Nephron progenitor cell (in vitro differentiated cells): ENCODE measurements at regions not wholly inside any gene's neighbourhood (a gene's known extent, or its start where the extent isn't known, plus 50 kb on each side); places are given as distances from the start of the nearest gene placed in this dataset.

ENCODE experiments used
- DNase-seq: peaks from one replicate; pipeline ENCODE4 v3.0.0; 2021
- H3K27ac Mint-ChIP-seq: 2 replicates; pipeline ENCODE4 v1.8.0; 2021; ENCODE audit warnings: mild to moderate bottlenecking, moderate library complexity, mixed read lengths
- H3K27me3 Mint-ChIP-seq: 2 replicates; pipeline ENCODE4 v1.8.0; 2021; ENCODE audit warnings: mild to moderate bottlenecking, low read depth, mixed read lengths; ENCODE audit not compliant: poor library complexity
- H3K36me3 Mint-ChIP-seq: 2 replicates; pipeline ENCODE4 v1.8.0; 2021; ENCODE audit warnings: low read depth, mixed read lengths
- H3K4me1 Mint-ChIP-seq: 2 replicates; pipeline ENCODE4 v1.8.0; 2021; ENCODE audit warnings: mixed read lengths
- H3K4me3 Mint-ChIP-seq: 2 replicates; pipeline ENCODE4 v1.8.0; 2021; ENCODE audit warnings: mild to moderate bottlenecking, moderate library complexity, mixed read lengths
- H3K9me3 Mint-ChIP-seq: 2 replicates; pipeline ENCODE4 v1.8.0; 2021; ENCODE audit warnings: mild to moderate bottlenecking, moderate library complexity, mixed read lengths
- CTCF ChIP-seq: fragments of 200-600 bp; sonication (generic); IDR thresholded peaks from 2 replicates; pipeline ENCODE4 v1.5.0; 2021; ENCODE audit warnings: antibody characterized with exemption

- Mint-ChIP-seq H3K4me3 (no peak overlapping the region), H3K9me3 (peaks cover 6% of the 10 kb centered on the region), H3K27me3 (no peaks in the 10 kb centered on the region), H3K36me3 (no peaks in the 10 kb centered on the region), H3K27ac (no peak overlapping the region), H3K4me1 (no peaks in the 10 kb centered on the region)
- DNase-seq, result no peak
- no peak for TF ChIP-seq CTCF
These were observed 1049.3 kb upstream of the CDH2 start for GRCh38 chr18:29226213-29226612.

GRCh38 chr18:29225351-29225750 lies 1048.4 kb upstream of the CDH2 start:
- TF ChIP-seq CTCF, result no peak
- H3K9me3 Mint-ChIP-seq, result no peaks in the 10 kb centered on the region
- DNase-seq, result no peak
- H3K27ac Mint-ChIP-seq, result no peak overlapping the region
- H3K4me3 Mint-ChIP-seq, result no peak overlapping the region
- no peaks in the 10 kb centered on the region for H3K27me3 Mint-ChIP-seq
- H3K4me1 Mint-ChIP-seq, result no peaks in the 10 kb centered on the region
- no peaks in the 10 kb centered on the region for H3K36me3 Mint-ChIP-seq

GRCh38 chr18:29218091-29218490 lies 1041.2 kb upstream of the CDH2 start:
- no peaks in the 10 kb centered on the region for H3K9me3 Mint-ChIP-seq
- TF ChIP-seq CTCF, result no peak

GRCh38 chr18:29217124-29217915 lies 1040.4 kb upstream of the CDH2 start:
- Mint-ChIP-seq H3K4me1 (peaks cover 4% of the 10 kb centered on the region), H3K4me3 (no peak overlapping the region), H3K27ac (no peak overlapping the region), H3K36me3 (no peaks in the 10 kb centered on the region), H3K27me3 (no peaks in the 10 kb centered on the region), H3K9me3 (no peaks in the 10 kb centered on the region)
- DNase-seq, result no peak
- TF ChIP-seq CTCF, result no peak

More at GRCh38 chr18:29218091-29218490, 1041.2 kb upstream of the CDH2 start:
- no peaks in the 10 kb centered on the region for H3K36me3 Mint-ChIP-seq
- no peak for DNase-seq
- no peak overlapping the region for H3K27ac Mint-ChIP-seq
- no peak overlapping the region for H3K4me3 Mint-ChIP-seq
- peaks cover 4% of the 10 kb centered on the region for H3K4me1 Mint-ChIP-seq
- no peaks in the 10 kb centered on the region for H3K27me3 Mint-ChIP-seq

- no peaks in the 10 kb centered on the region for H3K9me3 Mint-ChIP-seq
- no peak for DNase-seq
- no peaks in the 10 kb centered on the region for H3K36me3 Mint-ChIP-seq
- no peak overlapping the region for H3K4me3 Mint-ChIP-seq
- H3K27ac Mint-ChIP-seq, result no peak overlapping the region
- TF ChIP-seq CTCF, result no peak
- H3K27me3 Mint-ChIP-seq, result peaks cover 3% of the 10 kb centered on the region
- H3K4me1 Mint-ChIP-seq, result no peaks in the 10 kb centered on the region
These were observed 1021.9 kb upstream of the CDH2 start for GRCh38 chr18:29198834-29199233.

GRCh38 chr18:29196307-29196706 lies 1019.4 kb upstream of the CDH2 start:
- no peaks in the 10 kb centered on the region for H3K4me1 Mint-ChIP-seq
- no peak overlapping the region for H3K27ac Mint-ChIP-seq
- TF ChIP-seq CTCF, result no peak
- no peak overlapping the region for H3K4me3 Mint-ChIP-seq
- DNase-seq, result no peak
- no peaks in the 10 kb centered on the region for H3K27me3 Mint-ChIP-seq
- H3K9me3 Mint-ChIP-seq, result no peaks in the 10 kb centered on the region
- no peaks in the 10 kb centered on the region for H3K36me3 Mint-ChIP-seq
